HepG2 (cell line): ENCODE measurements at regions not wholly inside any gene's neighbourhood (a gene's known extent, or its start where the extent isn't known, plus 50 kb on each side); places are given as distances from the start of the nearest gene placed in this dataset.

Experiments used
- ATAC-seq: fragments of 200-7000 bp; cut with Tn5 transposase; 3 replicates; pipeline ENCODE4 v1.9.1; 2020; ENCODE audit warnings: mild to moderate bottlenecking, moderate library complexity
- BruUV-seq: library from RNA; stranded (reverse); fragments of 400-500 nt; replicated peaks from 2 replicates; lab custom pipeline; 2021; lab: Mats Ljungman, UMichigan
- CTCF ChIA-PET: fragments of 300-600 bp; formaldehyde crosslinking; extraction: SDS; loops from one replicate; lab custom pipeline; 2021; ENCODE audit warnings: low total read pairs, inconsistent platforms, low intra/inter-chr PET ratio; lab: Yijun Ruan, JAX
- POLR2A ChIA-PET: fragments of 350-600 bp; sonication (Branson Sonifier 250); formaldehyde crosslinking; loops from one replicate; lab custom pipeline; 2020; ENCODE audit warnings: antibody characterized with exemption, inconsistent platforms; lab: Yijun Ruan, JAX
- DNase-seq: peaks from one replicate; pipeline ENCODE4 v3.0.0-alpha.2; 2015; ENCODE audit warnings: low spot score
- FAIRE-seq: peaks from 3 replicates; lab custom pipeline; 2011; peaks lifted over from hg19 to GRCh38; lab: Jason Lieb, UNC
- H2AFZ ChIP-seq: one replicate; pipeline ENCODE4 v1.6.1; 2011; ENCODE audit warnings: low read length, inconsistent platforms
- H3K27ac ChIP-seq: fragments of 300-600 bp; 3 replicates; pipeline ENCODE4 v1.8.0; 2011; ENCODE audit warnings: mixed run types, mild to moderate bottlenecking, mixed read lengths, low read length, inconsistent platforms; ENCODE audit not compliant: insufficient read depth; ENCODE audit errors: extremely low read length
- H3K27me3 ChIP-seq, 2 experiments: fragments of 200-600 bp in 1 of 2; 2 replicates in 1 of 2; 3 replicates in 1 of 2; pipeline versions ENCODE4 v1.6.0 to v1.8.0; 2011; ENCODE audit warnings: low read length in 2 of 2, mild to moderate bottlenecking in 2 of 2, moderate library complexity in 2 of 2, inconsistent platforms in 1 of 2; ENCODE audit not compliant: insufficient read depth in 2 of 2, control insufficient read depth in 1 of 2
- H3K36me3 ChIP-seq, 2 experiments: fragments of 200-600 bp in 1 of 2; replicated peaks in 1 of 2; 2 replicates in 1 of 2; 3 replicates in 1 of 2; pipeline versions ENCODE4 v1.5.1 to v1.8.0; 2011; ENCODE audit warnings: low read length in 2 of 2, inconsistent platforms in 1 of 2; ENCODE audit not compliant: insufficient read depth in 2 of 2, control insufficient read depth in 1 of 2
- H3K4me1 ChIP-seq: 2 replicates; pipeline ENCODE4 v1.5.1; 2012; ENCODE audit warnings: low read length, inconsistent platforms; ENCODE audit not compliant: insufficient read depth
- H3K4me2 ChIP-seq: 2 replicates; pipeline ENCODE4 v1.6.0; 2011; ENCODE audit warnings: low read depth, low read length, inconsistent platforms
- H3K4me3 ChIP-seq, 3 experiments: fragments of 200-600 bp in 1 of 3; sonication (generic), shearing (Covaris generic) in 1 of 3; replicated peaks in 1 of 3; 2 replicates each; pipeline ENCODE4 v1.5.1; 2011 to 2016; ENCODE audit warnings: low read length in 3 of 3, inconsistent platforms in 2 of 3, low read depth in 2 of 3, mild to moderate bottlenecking in 2 of 3, control low read depth in 1 of 3, mixed read lengths in 1 of 3; ENCODE audit not compliant: insufficient read depth in 1 of 3
- H3K79me2 ChIP-seq: one replicate; pipeline ENCODE4 v1.6.1; 2011; ENCODE audit warnings: low read length, inconsistent platforms; ENCODE audit not compliant: insufficient read depth
- H3K9ac ChIP-seq: 2 replicates; pipeline ENCODE4 v1.6.0; 2011; ENCODE audit warnings: mild to moderate bottlenecking, low read depth, low read length, inconsistent platforms; ENCODE audit not compliant: insufficient read depth
- H3K9me3 ChIP-seq: 2 replicates; pipeline ENCODE4 v1.5.1; 2012; ENCODE audit warnings: mild to moderate bottlenecking, low read length
- H4K20me1 ChIP-seq: 2 replicates; pipeline ENCODE4 v1.6.0; 2011; ENCODE audit warnings: inconsistent platforms, mild to moderate bottlenecking, low read length, moderate library complexity; ENCODE audit not compliant: insufficient read depth
- ARHGAP35 ChIP-seq: sonication (generic); formaldehyde crosslinking; IDR thresholded peaks from 2 replicates; pipeline ENCODE4 v1.9.0; 2022; ENCODE audit warnings: mild to moderate bottlenecking, inconsistent platforms, moderate library complexity, missing genetic modification reagents, borderline replicate concordance
- ARNT2 ChIP-seq: sonication (generic); formaldehyde crosslinking; IDR thresholded peaks from 2 replicates; pipeline ENCODE4 v1.8.0; 2022; ENCODE audit warnings: mild to moderate bottlenecking, low read depth, missing genetic modification reagents, moderate library complexity
- EED ChIP-seq: sonication (generic); formaldehyde crosslinking; IDR thresholded peaks from 2 replicates; pipeline ENCODE4 v1.5.0; 2020; ENCODE audit warnings: mild to moderate bottlenecking, missing genetic modification reagents
- KAT7 ChIP-seq: IDR thresholded peaks from 2 replicates; pipeline ENCODE4 v1.6.1; 2018; ENCODE audit warnings: borderline replicate concordance, missing compliant biosample characterization
- SOX13 ChIP-seq, 3 experiments: fragments of 450-650 bp in 1 of 3; sonication (generic) in 1 of 3; formaldehyde crosslinking in 1 of 3; IDR thresholded peaks in 2 of 3; conservative IDR thresholded peaks in 1 of 3; 2 replicates each; pipeline versions ENCODE4 v1.5.0 to v1.6.1; 2016 to 2020; ENCODE audit warnings: antibody characterized with exemption in 1 of 3, mild to moderate bottlenecking in 1 of 3, missing compliant biosample characterization in 1 of 3, missing genetic modification reagents in 1 of 3, moderate library complexity in 1 of 3
- SOX5 ChIP-seq: IDR thresholded peaks from 2 replicates; pipeline ENCODE4 v1.6.1; 2016; ENCODE audit warnings: borderline replicate concordance
- ZNF792 ChIP-seq: IDR thresholded peaks from 2 replicates; pipeline ENCODE4 v1.6.1; 2016
- ZNF850 ChIP-seq: sonication (generic); formaldehyde crosslinking; conservative IDR thresholded peaks from 2 replicates; pipeline ENCODE4 v1.9.0; 2021; ENCODE audit warnings: mild to moderate bottlenecking, missing genetic modification reagents
- ZSCAN12 ChIP-seq: sonication (generic); formaldehyde crosslinking; IDR thresholded peaks from 2 replicates; pipeline ENCODE4 v1.9.0; 2021; ENCODE audit warnings: mild to moderate bottlenecking, missing genetic modification reagents
- WGBS: methylation state at CpG from one replicate; pipeline ENCODE4 v1.1.6; 2017; ENCODE audit warnings: low lambda C conversion rate; 5-methylcytosine and 5-hydroxymethylcytosine counted together
- in situ Hi-C: cut with HindIII; loops from 2 replicates; pipeline ENCODE4 v1.10.0; 2017; ENCODE audit warnings: low pct_unique_long_range_greater_than_20kb; ENCODE audit not compliant: extremely low pct_ligation_motif_present
- intact Hi-C: fragments of 100-400 bp; cut with micrococcal nuclease; formaldehyde crosslinking; loops from one replicate; pipeline ENCODE4 v1.10.0; 2022; ENCODE audit not compliant: unreplicated experiment

DNA sequence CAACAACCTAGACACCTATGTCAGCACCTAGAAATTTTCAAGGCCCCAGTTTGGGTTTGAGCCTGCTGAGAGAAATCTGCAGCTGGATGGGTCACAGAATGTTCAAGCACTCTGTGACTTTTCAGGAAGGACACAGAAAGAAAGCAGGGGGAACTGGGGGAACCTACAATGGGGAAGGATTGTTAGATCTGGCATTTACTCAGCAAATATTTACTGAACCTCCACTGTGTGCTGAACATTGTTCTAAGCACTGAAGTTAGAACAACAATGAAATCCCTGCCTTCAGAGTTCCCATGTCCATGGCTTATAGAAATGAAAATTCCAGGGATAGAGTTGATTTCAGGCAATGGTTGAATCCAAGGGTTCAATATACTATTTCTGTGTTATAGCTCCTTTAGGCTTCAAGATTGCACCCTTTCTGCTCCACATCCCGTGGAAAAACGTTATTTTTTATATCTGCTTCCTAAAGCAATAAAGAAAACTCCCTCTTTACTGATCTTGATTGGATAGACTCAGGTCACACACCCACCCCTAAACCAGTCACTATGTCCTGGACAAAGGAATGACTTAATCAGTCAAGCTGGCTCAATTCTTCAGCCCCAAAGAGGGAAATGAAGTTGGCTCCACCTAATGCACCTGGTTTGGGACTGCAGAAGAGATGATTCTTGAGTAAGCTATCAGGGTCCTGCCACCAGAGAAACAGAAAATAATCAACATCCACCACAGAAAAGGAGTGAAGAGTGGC is 95.1 kb downstream of the OR5AK2 start:
- TF ChIP-seq ARHGAP35 (no peak), KAT7 (CRISPR knock-in tag) (no peak), SOX13 (IDR thresholded peaks at IDR 0.05) (no peak), SOX13 (CRISPR knock-in tag; conservative IDR thresholded peaks at IDR 0.05 in 1 of 2, IDR thresholded peaks at IDR 0.05 in 1 of 2) (peak in 1 of 2 experiments; percentile 83; a peak in 2 of 4 replicates), SOX5 (CRISPR knock-in tag) (peak; percentile 37; the same call in 1 of the 2 replicates), ARNT2 (CRISPR knock-in tag) (no peak)
- no peak overlapping the region for H2AFZ ChIP-seq
- no peaks in the 10 kb centered on the region for H3K79me2 ChIP-seq
- in situ Hi-C loops (no loop called here), intact Hi-C loops (no loop called here)
- H3K4me3 ChIP-seq, result no peak overlapping the region
- DNase-seq, result peak; percentile 7
- no peaks in the 10 kb centered on the region for H3K27me3 ChIP-seq
- no peaks in the 10 kb centered on the region for H4K20me1 ChIP-seq
- no peak for FAIRE-seq
- H3K9me3 ChIP-seq, result no peaks in the 10 kb centered on the region
- POLR2A ChIA-PET, result no interaction called here
- WGBS, result 0% methylated on average over 2 of the region's 2 CpGs
- no peak for ATAC-seq
- CTCF ChIA-PET, result no interaction called here
- no peak overlapping the region for H3K27ac ChIP-seq
- no peaks in the 10 kb centered on the region for H3K36me3 ChIP-seq
- no peak overlapping the region for H3K4me2 ChIP-seq
- H3K9ac ChIP-seq, result no peak overlapping the region
- no TSS peak for BruUV-seq
- H3K4me1 ChIP-seq, result no peaks in the 10 kb centered on the region

DNA sequence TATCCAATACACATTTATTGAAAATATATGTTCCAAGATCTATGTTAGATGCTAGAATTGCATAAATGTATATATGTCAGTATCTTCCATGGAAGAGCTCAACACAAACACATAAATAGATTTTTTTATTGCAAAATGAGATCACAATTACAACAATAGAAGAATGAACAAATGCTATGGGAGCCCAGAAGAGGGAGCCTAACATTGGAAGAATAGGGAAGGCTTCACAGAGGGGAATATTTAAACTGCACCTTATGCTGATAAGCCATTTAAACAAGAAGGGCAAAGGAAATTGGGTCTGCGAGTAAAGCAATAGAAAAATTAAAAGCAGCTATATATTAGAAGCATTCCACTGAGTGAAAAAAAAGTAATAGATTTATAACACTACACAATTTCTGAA is 96.1 kb upstream of the LRRC55 start:
- BruUV-seq, result no TSS peak
- H3K9ac ChIP-seq, result no peak overlapping the region
- POLR2A ChIA-PET, result no interaction called here
- WGBS, result 2% methylated on average over 1 of the region's 1 CpG
- no peak overlapping the region for H3K27ac ChIP-seq
- H3K4me2 ChIP-seq, result no peak overlapping the region
- CTCF ChIA-PET, result no interaction called here
- H2AFZ ChIP-seq, result no peak overlapping the region
- no peak overlapping the region for H3K4me3 ChIP-seq
- TF ChIP-seq EED (CRISPR knock-in tag) (no peak), ZNF850 (CRISPR knock-in tag) (no peak), ZSCAN12 (CRISPR knock-in tag) (no peak), ZNF792 (no peak)
- in situ Hi-C loops (no loop called here), intact Hi-C loops (no loop called here)
- DNase-seq (no peak), ATAC-seq (no peak), FAIRE-seq (no peak)
- H3K79me2 ChIP-seq, result no peaks in the 10 kb centered on the region
- H3K27me3 ChIP-seq, result no peaks in the 10 kb centered on the region
- H3K9me3 ChIP-seq, result no peaks in the 10 kb centered on the region
- no peaks in the 10 kb centered on the region for H4K20me1 ChIP-seq
- H3K36me3 ChIP-seq, result no peaks in the 10 kb centered on the region
- no peaks in the 10 kb centered on the region for H3K4me1 ChIP-seq
